ENCODE measurements at regions not wholly inside any gene's neighbourhood (a gene's known extent, or its start where the extent isn't known, plus 50 kb on each side); places are given as distances from the start of the nearest gene placed in this dataset.

GRCh38 chr14:66383771-66384170 is 102.4 kb upstream of the CCDC196 start:
- no peak for TF ChIP-seq CTCF (IDR thresholded peaks at IDR 0.05 in 8 of 11, conservative IDR thresholded peaks at IDR 0.05 in 3 of 11)
- TF ChIP-seq POLR2A (IDR thresholded peaks at IDR 0.05), result no peak
- no peak for TF ChIP-seq POLR2AphosphoS5 (IDR thresholded peaks at IDR 0.05)
